Tongue (tissue), 1 donor: ENCODE measurements at regions not wholly inside any gene's neighbourhood (a gene's known extent, or its start where the extent isn't known, plus 50 kb on each side); places are given as distances from the start of the nearest gene placed in this dataset.
A peak's percentile ranks its signal among the peaks of the same experiment; 100 is the strongest.
"Not testable (repeated sequence)": the region's sequence is repeated elsewhere in the genome, so short reads cannot be mapped to it uniquely, and the experiment has no call there.

Experiments
- DNase-seq: peaks from one replicate; pipeline ENCODE4 v3.0.0-alpha.2; 2015

GRCh38 chr2:147603876-147604275 is 241.0 kb upstream of the ACVR2A start:
- no peak for DNase-seq

DNA sequence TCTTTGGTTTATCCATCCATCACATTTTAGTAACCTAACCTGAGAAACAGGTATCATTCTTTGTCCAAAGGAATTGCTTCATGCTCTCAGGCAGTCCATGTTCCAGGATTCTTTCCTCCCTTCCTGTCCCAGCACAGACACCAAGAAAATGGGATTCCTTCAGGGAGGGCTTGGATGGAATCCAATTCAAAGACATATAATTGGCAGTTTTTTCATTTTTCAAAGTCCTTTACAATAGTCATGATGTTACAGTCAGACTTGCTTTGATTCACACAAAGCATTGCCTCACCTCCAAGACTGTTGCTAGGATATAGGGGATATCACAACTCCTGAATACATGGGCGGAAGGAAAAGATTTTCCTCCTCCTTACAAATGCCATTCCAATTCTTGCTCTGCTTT is 241.4 kb upstream of the ACVR2A start:
- no peak for DNase-seq

DNA sequence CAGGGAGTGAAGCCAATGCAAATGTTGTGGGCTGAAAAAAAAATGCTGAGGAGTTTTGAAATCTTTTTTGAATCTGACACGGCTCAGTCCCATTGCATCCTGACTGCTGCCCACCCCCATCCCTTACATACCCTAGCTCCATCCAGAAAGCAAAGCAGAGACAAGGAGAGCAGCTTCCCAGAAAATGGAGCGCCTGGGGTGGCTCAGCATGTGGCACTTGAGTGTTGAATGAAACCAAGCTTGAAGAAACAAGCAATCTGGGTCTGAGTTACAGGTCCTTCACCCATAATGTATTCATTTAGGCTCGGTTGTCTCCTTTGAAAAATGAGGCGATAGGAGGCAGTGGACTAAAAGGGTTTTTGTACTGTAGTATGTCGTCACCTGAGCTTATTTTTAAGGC is 244.2 kb upstream of the ACVR2A start:
- no peak for DNase-seq

DNA sequence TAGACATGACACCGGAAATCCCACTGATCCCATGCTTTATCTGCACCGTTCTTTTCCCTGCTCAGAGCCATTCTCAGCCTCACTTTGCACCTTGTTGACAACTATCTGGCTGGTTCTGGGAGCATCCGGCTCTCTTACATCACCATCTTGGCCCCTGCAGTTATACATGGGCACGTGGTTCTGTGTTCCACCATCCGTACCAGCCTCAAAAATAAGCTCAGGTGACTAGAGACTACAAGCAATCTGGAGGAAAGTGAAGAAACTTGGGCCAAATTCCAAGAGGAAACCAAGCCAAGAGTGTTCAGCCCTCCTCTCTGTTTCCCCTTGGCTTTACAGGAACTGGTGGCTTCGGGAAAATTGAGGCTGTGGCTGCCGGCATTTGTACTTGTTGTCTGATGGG is 244.6 kb upstream of the ACVR2A start:
- DNase-seq = no peak

GRCh38 chr2:147595200-147595599 is 249.6 kb upstream of the ACVR2A start:
- no peak for DNase-seq

- no peak for DNase-seq
Observed at GRCh38 chr2:147594038-147594437, 250.8 kb upstream of the ACVR2A start.

DNA sequence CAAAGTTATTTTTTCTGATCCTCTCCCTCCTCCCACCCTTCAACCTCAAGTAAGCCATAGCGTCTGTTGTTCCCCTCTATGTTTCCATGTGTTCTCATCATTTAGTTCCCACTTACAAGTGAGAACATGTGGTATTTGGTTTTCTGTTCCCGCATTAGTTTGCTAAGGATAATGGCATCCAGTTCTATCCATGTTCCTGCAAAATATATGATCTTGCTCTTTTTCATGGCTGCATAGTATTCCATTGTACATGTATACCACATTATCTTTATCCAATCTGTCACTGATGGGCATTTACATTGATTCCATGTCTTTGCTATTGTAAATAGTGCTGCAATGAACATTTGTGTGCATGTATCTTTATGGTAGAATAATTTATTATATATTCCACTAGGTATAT is 252.0 kb upstream of the ACVR2A start:
- not testable (repeated sequence) for DNase-seq

GRCh38 chr2:147589127-147589526 is 255.7 kb upstream of the ACVR2A start:
- DNase-seq = no peak

DNA sequence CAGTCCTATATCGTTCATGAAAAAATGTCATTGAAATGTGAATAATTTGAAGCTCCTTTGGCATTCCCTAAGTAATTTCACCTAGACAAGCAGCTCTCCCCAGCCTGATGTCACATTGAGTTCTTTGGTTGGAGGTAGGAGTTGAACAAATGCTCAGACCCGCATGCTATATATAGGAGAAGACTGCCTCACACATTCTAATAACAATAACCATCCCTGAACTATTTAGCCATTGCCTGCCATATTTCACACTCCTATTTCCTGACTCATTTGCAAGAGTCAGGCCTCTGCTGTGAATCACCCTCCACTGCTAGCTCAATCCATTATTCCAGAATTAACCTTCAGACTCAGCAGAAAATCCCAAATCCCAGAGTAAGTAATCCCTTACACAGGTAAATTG is 256.6 kb upstream of the ACVR2A start:
- DNase-seq = no peak

DNA sequence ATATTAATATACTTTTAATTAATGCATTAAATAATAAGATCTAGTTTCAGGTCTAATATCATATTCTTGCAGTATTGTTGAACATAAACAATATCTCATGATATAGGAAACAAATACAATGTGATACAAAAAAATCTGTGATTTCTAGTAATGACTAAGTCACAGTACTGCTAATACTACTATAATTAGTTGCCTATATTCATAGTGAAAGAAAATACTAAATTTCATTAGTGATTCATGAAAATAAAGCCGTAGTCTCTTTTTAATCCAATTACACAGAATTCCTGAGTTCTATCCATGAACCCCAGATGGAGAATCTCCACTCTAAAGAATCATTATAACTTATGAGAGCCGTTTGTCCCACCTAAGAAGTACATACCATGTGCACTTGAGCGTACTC is 266.3 kb upstream of the ACVR2A start:
- DNase-seq = no peak

DNA sequence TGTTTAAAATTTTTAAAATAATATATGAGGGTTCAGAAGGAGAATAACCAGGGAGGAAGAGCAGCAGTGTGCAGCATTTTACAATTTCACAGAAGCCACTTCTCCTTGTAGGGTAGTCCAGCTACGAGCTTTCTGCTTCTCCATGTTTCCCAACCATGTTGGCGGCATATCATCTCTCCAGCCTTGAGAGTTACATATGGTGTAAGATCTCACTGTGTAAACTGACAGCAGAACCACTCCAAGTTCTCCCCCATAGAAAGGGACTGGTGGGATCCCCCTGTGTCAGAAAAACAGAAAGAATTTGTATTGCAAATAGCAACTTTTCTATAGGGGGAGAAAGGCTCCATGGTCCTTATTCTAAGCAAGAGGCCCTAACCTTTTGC is 266.8 kb upstream of the ACVR2A start:
- no peak for DNase-seq

- peak; percentile 18 for DNase-seq
Observed at GRCh38 chr2:147577323-147577997, 267.4 kb upstream of the ACVR2A start.

DNA sequence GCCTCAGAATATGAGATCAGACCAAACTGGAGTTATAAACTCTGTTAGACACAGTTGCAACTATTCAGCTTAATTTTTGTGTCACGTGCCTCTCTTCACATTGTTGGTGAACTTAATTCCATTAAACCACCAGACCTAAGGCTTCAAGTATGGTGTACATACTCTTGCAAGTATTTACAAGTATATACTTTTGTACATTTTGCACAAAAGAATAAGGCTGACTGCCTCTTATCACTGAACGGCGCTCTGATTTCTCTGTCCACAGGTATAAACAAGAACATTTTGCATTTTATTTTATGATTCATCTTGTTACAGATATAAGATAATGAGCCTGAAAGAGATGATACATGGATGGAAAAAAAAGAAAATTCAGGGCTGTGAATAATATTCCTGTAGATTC is 269.7 kb upstream of the ACVR2A start:
- no peak for DNase-seq

DNA sequence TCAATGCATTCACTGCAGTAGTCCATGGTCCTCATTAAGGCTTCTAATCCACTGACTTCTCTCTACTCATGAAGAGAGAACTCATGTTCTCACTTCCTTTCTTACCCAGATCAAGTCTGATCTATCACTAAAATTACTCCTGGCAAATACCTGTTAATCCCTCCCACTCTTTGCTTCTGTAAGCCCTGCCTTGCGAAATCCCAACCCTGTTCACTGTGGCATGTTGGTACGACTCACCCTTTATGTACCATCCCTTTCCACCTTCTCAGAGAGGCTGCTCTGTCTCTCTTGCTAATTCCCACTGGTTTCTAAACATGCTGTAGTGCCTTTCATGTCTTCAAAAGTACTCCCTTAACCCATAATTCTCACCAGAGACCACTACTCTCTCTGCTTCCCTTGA is 272.2 kb upstream of the ACVR2A start:
- no peak for DNase-seq

DNA sequence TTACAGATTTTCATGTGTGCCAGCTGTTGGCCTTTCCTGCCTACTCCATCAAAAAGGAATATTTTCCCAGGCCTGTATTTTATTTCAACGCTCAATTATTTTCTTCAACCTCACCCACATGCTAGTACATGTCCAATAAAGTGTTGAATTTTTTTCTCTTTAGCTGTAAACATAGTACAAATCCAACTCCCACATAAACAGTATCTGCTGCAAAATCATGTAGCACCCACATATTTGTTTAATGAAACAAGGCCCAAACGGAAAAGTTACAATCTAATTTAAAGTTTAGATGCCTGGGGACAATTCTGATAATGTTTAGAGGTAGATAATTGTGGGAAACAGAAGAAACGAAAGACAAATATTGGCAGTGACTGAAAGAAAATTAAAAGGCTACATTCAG is 275.4 kb upstream of the ACVR2A start:
- no peak for DNase-seq

DNA sequence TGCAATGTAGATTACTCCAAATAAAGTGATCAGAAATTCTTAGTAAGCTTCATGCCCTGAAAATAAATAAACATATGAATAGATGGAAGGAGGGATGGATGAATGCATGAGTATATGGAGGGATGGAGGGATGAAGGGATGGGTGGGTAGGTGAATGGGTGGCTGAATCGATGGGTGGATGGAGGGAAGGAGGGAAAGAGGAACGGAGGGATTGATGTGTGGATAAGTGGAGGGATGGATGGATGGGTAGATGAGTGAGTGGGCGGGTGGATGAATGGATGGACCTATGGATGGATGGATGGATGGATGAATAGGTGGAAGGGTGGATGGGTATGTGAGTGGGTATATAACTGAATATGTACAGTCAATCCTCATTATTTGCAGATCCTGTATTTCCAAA is 276.7 kb upstream of the ACVR2A start:
- DNase-seq = no peak

- peak; percentile 19 for DNase-seq
Observed at GRCh38 chr2:147567136-147567535, 277.7 kb upstream of the ACVR2A start.

DNA sequence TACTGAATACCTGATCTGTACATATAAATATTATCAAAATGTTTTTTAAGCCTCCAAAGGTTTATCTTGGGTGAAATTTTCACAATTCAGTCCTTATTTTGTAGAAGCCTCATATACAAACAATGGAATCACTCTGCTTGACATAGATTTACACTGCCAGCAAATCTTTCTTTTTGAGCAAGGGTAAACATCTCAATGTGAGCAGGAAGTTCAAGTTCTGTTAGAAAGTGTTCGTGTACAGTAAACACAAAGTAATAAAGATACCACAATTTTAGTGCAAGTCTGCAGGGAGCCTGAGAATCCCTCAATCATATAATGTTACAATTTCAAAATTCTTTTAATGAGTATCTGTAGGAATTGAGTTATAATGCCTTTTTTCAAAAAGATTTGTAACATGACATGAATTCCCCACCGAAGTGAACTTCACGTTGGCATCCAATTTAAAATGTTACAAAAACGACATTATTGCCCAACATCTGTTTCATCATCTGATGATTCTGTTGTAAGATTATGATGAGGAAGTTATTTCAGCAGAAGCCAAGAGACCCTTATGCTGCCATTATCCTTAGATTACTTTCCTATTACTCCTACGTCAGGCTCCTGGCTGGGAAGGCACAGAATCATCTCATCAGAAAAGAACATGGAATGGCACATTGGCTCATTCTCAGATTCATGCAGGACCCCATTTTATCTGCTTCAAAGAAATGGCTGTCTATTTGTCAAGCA is 283.9 kb upstream of the ACVR2A start:
- no peak for DNase-seq

- no peak for DNase-seq
Observed at GRCh38 chr2:147559070-147559725, 285.6 kb upstream of the ACVR2A start.

DNA sequence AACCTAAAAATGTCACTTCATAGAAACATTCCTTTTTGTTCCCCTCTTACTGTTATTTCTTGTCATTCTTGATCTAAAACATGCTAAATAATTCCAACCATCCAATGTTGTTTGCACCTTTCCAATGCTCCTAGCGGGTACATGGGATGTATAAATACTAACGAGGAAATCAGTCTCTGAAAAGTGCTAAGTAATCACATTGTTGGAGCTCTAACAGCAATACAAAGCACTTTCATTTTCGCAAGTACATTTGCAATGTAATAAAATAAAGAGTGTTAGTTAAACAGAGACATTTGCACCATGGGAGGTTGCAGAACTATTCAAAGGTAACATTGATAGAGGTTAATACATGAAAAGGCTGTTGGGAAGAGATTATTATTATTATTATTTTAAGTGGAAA is 286.2 kb upstream of the ACVR2A start:
- no peak for DNase-seq

GRCh38 chr2:147554521-147555107 is 290.2 kb upstream of the ACVR2A start:
- DNase-seq = no peak

GRCh38 chr2:147553775-147554271 is 291.0 kb upstream of the ACVR2A start:
- no peak for DNase-seq
